OCI-LY3 (cell line): ENCODE measurements at regions not wholly inside any gene's neighbourhood (a gene's known extent, or its start where the extent isn't known, plus 50 kb on each side); places are given as distances from the start of the nearest gene placed in this dataset.

Source experiments
- CTCF ChIP-seq: fragments of 200-600, 300-600 bp; sonication (generic); IDR thresholded peaks from 2 replicates; pipeline ENCODE4 v1.5.1; 2014; ENCODE audit warnings: antibody characterized with exemption, low read length, low read depth
- EZH2phosphoT487 ChIP-seq: fragments of 200-600 bp; shearing (Covaris generic); IDR thresholded peaks from 2 replicates; pipeline ENCODE4 v1.6.1; 2018; ENCODE audit warnings: antibody characterized with exemption, mixed run types, low read depth

GRCh38 chr2:100630473-100630977 is 67.7 kb downstream of the PDCL3 start:
- TF ChIP-seq CTCF (no peak), EZH2phosphoT487 (no peak)
